BLaER1 treated with 17β-estradiol and CSF1 and Interleukin-3, amounts not matched to agents 10 nM and 100 nM (cell line): ENCODE measurements at regions not wholly inside any gene's neighbourhood (a gene's known extent, or its start where the extent isn't known, plus 50 kb on each side); places are given as distances from the start of the nearest gene placed in this dataset.

ENCODE experiments used
- H3K27ac ChIP-seq, 11 experiments: shearing (Covaris generic); formaldehyde crosslinking; 2 replicates each; pipeline ENCODE4 v1.8.1; 2022
- H3K27me3 ChIP-seq, 11 experiments: shearing (Covaris generic); formaldehyde crosslinking; 2 replicates each; pipeline ENCODE4 v1.8.1; 2022
- H3K36me3 ChIP-seq, 11 experiments: shearing (Covaris generic); formaldehyde crosslinking; 2 replicates each; pipeline ENCODE4 v1.8.1; 2022
- H3K4me1 ChIP-seq, 10 experiments: shearing (Covaris generic); formaldehyde crosslinking; 2 replicates each; pipeline ENCODE4 v1.8.1; 2022
- H3K4me2 ChIP-seq, 11 experiments: shearing (Covaris generic); formaldehyde crosslinking; 2 replicates each; pipeline ENCODE4 v1.8.1; 2022
- H3K4me3 ChIP-seq, 10 experiments: shearing (Covaris generic); formaldehyde crosslinking; 2 replicates each; pipeline ENCODE4 v1.8.1; 2022
- H3K9ac ChIP-seq, 11 experiments: shearing (Covaris generic); formaldehyde crosslinking; 2 replicates each; pipeline ENCODE4 v1.8.1; 2022
- H3K9me3 ChIP-seq, 11 experiments: shearing (Covaris generic); formaldehyde crosslinking; replicated peaks in 1 of 11; 2 replicates each; pipeline ENCODE4 v1.8.1; 2022
- H4K20me1 ChIP-seq, 11 experiments: shearing (Covaris generic); formaldehyde crosslinking; 2 replicates each; pipeline ENCODE4 v1.8.1; 2022
- Cebpa-rat ChIP-seq, 11 experiments: shearing (Covaris generic); IDR thresholded peaks; 2 replicates each; pipeline ENCODE4 v1.8.1; 2022

- no peaks in the 10 kb centered on the region for H3K36me3 ChIP-seq
- H3K9me3 ChIP-seq = no peaks in the 10 kb centered on the region
- H3K27ac ChIP-seq = no peak overlapping the region
- no peaks in the 10 kb centered on the region for H3K27me3 ChIP-seq
- no peak for TF ChIP-seq Cebpa-rat (IDR thresholded peaks at IDR 0.05)
- H3K4me2 ChIP-seq = no peak overlapping the region
- H4K20me1 ChIP-seq = peaks cover 0 to 7% (median 0%) of the 10 kb centered on the region in 11 experiments; a peak in 1 of 22 replicates
- no peak overlapping the region for H3K4me3 ChIP-seq
- H3K9ac ChIP-seq = no peak overlapping the region
- H3K4me1 ChIP-seq = peaks cover 0 to 10% (median 0%) of the 10 kb centered on the region in 10 experiments; a peak in 3 of 20 replicates
Observed at GRCh38 chr11:134730561-134731212, 318.6 kb upstream of the B3GAT1 start.

- Histone ChIP-seq H3K4me1 (peaks cover 0 to 16% (median 4%) of the 10 kb centered on the region in 10 experiments; a peak in 13 of 20 replicates), H3K27me3 (no peaks in the 10 kb centered on the region), H3K27ac (no peak overlapping the region), H3K36me3 (no peaks in the 10 kb centered on the region), H4K20me1 (peaks cover 0 to 7% (median 0%) of the 10 kb centered on the region in 11 experiments; a peak in 1 of 22 replicates), H3K4me3 (no peak overlapping the region), H3K9me3 (no peaks in the 10 kb centered on the region), H3K9ac (no peak overlapping the region), H3K4me2 (no peak overlapping the region)
- no peak for TF ChIP-seq Cebpa-rat (IDR thresholded peaks at IDR 0.05)
Observed at GRCh38 chr11:134730101-134730500, 318.1 kb upstream of the B3GAT1 start.

GRCh38 chr11:134728186-134728585 is 316.1 kb upstream of the B3GAT1 start:
- TF ChIP-seq Cebpa-rat (IDR thresholded peaks at IDR 0.05) = no peak
- H3K36me3 ChIP-seq = no peaks in the 10 kb centered on the region
- no peaks in the 10 kb centered on the region for H3K27me3 ChIP-seq
- H3K9ac ChIP-seq = no peak overlapping the region
- peaks cover 0 to 25% (median 13%) of the 10 kb centered on the region in 10 experiments; a peak in 13 of 20 replicates for H3K4me1 ChIP-seq
- H3K27ac ChIP-seq = no peak overlapping the region
- H3K4me3 ChIP-seq = no peak overlapping the region
- H4K20me1 ChIP-seq = peaks cover 0 to 7% (median 0%) of the 10 kb centered on the region in 11 experiments; a peak in 1 of 22 replicates
- H3K9me3 ChIP-seq = no peaks in the 10 kb centered on the region
- H3K4me2 ChIP-seq = no peak overlapping the region

GRCh38 chr11:134727636-134728035 is 315.6 kb upstream of the B3GAT1 start:
- TF ChIP-seq Cebpa-rat (IDR thresholded peaks at IDR 0.05) = no peak
- Histone ChIP-seq H3K9me3 (no peaks in the 10 kb centered on the region), H3K9ac (no peak overlapping the region), H3K27me3 (no peaks in the 10 kb centered on the region), H3K4me1 (peaks cover 0 to 25% (median 13%) of the 10 kb centered on the region in 10 experiments; a peak in 13 of 20 replicates), H3K4me3 (no peak overlapping the region), H3K27ac (no peak overlapping the region), H3K4me2 (peak overlapping the region in 5 of 11 experiments; percentile 4 to 25 (median 18); a peak in 6 of 22 replicates), H3K36me3 (no peaks in the 10 kb centered on the region), H4K20me1 (peaks cover 0 to 7% (median 0%) of the 10 kb centered on the region in 11 experiments; a peak in 1 of 22 replicates)

DNA sequence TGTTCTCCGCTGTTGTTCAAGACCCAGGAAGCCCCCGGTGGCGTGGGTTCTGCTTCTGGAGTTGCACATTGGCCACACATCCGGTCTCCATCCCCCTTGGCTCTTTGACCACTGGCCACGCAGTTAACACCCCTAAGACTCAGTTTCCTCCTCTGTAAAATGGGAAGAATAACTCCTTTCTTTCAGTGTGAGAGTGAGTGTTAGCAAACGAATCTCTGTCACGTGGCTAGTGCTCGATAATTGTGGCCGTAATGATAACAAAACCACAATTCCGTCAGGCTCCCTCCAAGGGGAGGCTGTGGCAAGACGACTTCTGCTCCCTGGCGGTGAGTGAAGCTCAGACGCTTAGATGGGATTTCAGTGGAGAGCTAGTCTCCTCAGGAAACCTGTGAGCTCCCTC is 315.2 kb upstream of the B3GAT1 start:
- Histone ChIP-seq H3K9me3 (no peaks in the 10 kb centered on the region), H3K4me1 (peaks cover 0 to 25% (median 13%) of the 10 kb centered on the region in 10 experiments; a peak in 13 of 20 replicates), H3K36me3 (no peaks in the 10 kb centered on the region), H3K9ac (no peak overlapping the region), H3K4me2 (peak overlapping the region in 5 of 11 experiments; percentile 4 to 25 (median 18); a peak in 7 of 22 replicates), H3K27ac (no peak overlapping the region), H4K20me1 (peaks cover 0 to 7% (median 0%) of the 10 kb centered on the region in 11 experiments; a peak in 1 of 22 replicates), H3K27me3 (no peaks in the 10 kb centered on the region), H3K4me3 (no peak overlapping the region)
- no peak for TF ChIP-seq Cebpa-rat (IDR thresholded peaks at IDR 0.05)

GRCh38 chr11:134725716-134726639 is 313.9 kb upstream of the B3GAT1 start:
- H3K9me3 ChIP-seq = no peaks in the 10 kb centered on the region
- H3K4me1 ChIP-seq = peaks cover 0 to 25% (median 13%) of the 10 kb centered on the region in 10 experiments; a peak in 13 of 20 replicates
- H3K4me2 ChIP-seq = peak overlapping the region in 5 of 11 experiments; percentile 25 to 54 (median 39); a peak in 5 of 22 replicates
- no peak overlapping the region for H3K27ac ChIP-seq
- H3K36me3 ChIP-seq = no peaks in the 10 kb centered on the region
- TF ChIP-seq Cebpa-rat (IDR thresholded peaks at IDR 0.05) = no peak
- H3K9ac ChIP-seq = no peak overlapping the region
- H4K20me1 ChIP-seq = no peaks in the 10 kb centered on the region
- no peak overlapping the region for H3K4me3 ChIP-seq
- no peaks in the 10 kb centered on the region for H3K27me3 ChIP-seq

- H3K27me3 ChIP-seq = no peaks in the 10 kb centered on the region
Observed at GRCh38 chr11:134725211-134725610, 313.2 kb upstream of the B3GAT1 start.

GRCh38 chr11:134724779-134725140 is 312.7 kb upstream of the B3GAT1 start:
- Histone ChIP-seq H3K4me3 (no peak overlapping the region), H3K4me2 (peak overlapping the region in 8 of 11 experiments; percentile 2 to 54 (median 36); a peak in 13 of 22 replicates), H3K9ac (no peak overlapping the region), H3K27ac (no peak overlapping the region), H3K27me3 (no peaks in the 10 kb centered on the region), H3K36me3 (no peaks in the 10 kb centered on the region), H3K4me1 (peaks cover 0 to 25% (median 13%) of the 10 kb centered on the region in 10 experiments; a peak in 13 of 20 replicates), H3K9me3 (peaks cover 0 to 2% (median 0%) of the 10 kb centered on the region in 11 experiments; a peak in 1 of 22 replicates), H4K20me1 (no peaks in the 10 kb centered on the region)
- no peak for TF ChIP-seq Cebpa-rat (IDR thresholded peaks at IDR 0.05)

More at GRCh38 chr11:134725211-134725610, 313.2 kb upstream of the B3GAT1 start:
- H4K20me1 ChIP-seq = no peaks in the 10 kb centered on the region
- H3K4me3 ChIP-seq = no peak overlapping the region
- no peak overlapping the region for H3K27ac ChIP-seq
- no peak overlapping the region for H3K9ac ChIP-seq
- peaks cover 0 to 25% (median 13%) of the 10 kb centered on the region in 10 experiments; a peak in 13 of 20 replicates for H3K4me1 ChIP-seq
- no peak for TF ChIP-seq Cebpa-rat (IDR thresholded peaks at IDR 0.05)
- peaks cover 0 to 2% (median 0%) of the 10 kb centered on the region in 11 experiments; a peak in 1 of 22 replicates for H3K9me3 ChIP-seq
- H3K4me2 ChIP-seq = peak overlapping the region in 7 of 11 experiments; percentile 2 to 54 (median 38); a peak in 12 of 22 replicates
- no peaks in the 10 kb centered on the region for H3K36me3 ChIP-seq
